ENCODE measurements at regions not wholly inside any gene's neighbourhood (a gene's known extent, or its start where the extent isn't known, plus 50 kb on each side); places are given as distances from the start of the nearest gene placed in this dataset.
"Not testable (repeated sequence)": the region's sequence is repeated elsewhere in the genome, so short reads cannot be mapped to it uniquely, and the experiment has no call there.

DNA sequence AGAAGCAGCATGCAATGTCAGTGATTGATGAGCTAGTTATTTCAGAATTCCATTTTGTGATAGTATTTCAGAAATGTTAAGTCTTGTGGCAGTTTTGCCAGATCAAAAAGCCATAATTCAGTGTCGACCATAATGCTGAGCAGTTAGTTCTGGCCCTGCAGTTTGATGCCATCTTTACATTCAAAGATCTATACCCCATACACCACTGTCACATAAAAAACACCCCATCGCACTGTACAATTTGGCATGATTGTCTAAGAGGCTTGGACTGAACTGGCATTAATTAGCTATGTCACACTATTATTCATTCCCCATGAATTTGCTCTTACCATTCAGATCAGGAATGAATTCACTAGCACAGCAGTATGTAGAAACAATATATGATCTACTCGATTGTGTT, 127.7 kb upstream of the EPHA3 start:
- no peak for DNase-seq

DNA sequence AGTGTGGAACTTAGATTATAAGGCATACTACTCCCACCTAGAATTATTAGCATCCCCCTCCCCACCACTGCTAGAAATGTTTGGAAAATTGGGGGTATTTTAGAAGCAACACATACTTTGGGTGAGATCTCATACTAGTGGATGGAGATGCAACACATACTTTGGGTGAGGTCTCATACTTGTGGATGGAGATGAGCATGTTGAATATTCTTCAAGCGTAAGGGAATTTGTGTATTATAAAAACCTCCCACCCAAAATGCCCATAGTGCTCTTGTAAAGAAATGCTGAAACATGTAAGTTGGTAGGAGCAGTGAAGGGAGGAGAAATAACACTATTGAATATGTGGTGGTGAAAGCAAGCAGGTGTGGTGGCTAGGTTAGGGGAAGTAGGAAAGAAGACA, 124.0 kb upstream of the EPHA3 start:
- DNase-seq: no peak

DNA sequence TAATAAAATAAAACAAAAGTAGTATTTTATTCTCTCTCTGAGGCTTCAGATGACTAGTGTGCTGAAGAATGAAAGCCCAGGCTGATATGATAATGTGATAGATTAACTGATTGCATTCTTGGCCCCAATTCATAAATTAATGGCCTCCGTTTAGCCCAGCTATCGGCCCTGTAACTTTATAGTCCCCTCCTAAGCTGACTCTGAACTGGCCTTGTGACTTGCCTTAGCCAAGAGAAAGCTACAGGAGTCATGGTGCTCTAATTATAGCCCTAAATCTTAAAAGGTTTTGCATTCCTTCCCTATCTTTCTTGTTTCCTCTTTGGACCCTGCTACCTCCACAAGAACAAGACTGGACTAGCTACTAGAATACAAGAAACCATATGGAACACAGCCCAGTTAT, 123.2 kb upstream of the EPHA3 start:
- no peak for DNase-seq

DNA sequence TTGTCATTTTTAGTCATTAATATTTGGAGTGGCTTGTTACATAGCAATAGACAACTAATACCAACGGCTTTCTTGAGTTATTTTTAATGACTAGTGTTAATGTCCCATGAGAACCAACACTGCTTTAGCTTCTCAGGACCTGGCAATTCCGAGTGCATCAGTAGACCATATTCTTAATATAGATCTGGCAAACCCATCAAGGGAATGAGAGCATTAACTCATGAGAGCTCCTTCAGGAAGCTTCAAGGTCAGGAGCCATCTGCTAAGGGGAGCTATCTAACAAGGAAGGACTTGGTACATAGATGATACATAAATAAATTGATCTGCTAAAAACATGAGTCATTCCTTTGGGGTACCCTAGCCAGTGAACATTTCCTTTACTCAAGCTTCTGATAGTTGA, 122.6 kb upstream of the EPHA3 start:
- DNase-seq: no peak

DNA sequence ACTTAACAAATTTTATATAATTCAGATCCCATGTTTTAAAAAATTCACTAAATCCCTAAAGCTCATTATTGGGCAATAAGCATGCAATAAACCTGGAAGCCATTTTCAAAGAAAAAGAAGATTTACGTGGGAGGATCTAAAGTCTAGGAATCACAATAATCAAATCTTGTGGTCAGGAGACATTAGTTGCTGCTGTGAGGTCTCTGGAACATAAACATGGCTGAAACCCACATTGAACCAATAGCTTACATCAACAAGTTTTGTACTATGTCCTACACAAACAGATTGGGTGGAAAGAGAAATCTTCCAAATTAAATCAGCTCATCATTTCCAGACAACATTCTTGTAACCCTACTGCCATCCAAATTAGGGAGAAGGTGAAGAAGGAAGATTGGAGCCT, 121.9 kb upstream of the EPHA3 start:
- DNase-seq: no peak

DNA sequence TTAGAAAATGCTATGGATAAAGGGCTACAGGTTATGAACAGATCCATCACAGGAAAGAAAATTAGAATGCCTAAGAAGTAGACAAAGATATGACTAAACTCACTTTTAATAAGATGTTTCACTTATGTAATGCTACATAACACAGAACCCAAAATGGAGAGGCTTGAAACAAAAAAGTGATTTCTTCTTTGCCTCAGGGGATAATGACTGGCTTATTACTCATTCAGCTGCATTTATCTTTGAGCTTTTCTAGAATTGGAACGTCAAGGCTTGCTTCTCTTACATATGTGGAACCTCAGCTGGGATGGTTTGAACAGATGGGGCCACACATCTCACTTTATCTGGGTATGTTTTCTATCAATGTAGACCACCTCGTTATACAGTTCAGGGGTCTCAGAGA, 120.6 kb upstream of the EPHA3 start:
- no peak for DNase-seq

DNA sequence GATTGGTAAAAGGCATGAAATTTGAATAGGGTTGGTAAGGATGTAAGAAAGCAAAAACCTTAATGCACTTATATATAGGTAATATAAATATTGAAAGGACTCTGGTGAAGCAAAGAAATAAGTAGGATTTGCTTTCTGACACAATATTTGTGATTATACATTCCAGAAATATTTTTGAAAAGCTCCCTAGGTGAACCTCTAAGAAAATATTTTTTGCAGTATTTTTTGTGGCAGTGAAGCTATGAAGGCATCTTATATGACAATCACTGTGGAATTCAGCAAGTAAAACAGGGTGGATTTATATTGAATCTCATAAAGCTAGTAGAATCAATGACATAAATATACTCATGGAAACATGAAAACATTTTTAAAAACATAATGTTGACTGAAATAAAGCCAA, 119.6 kb upstream of the EPHA3 start:
- DNase-seq: no peak

DNA sequence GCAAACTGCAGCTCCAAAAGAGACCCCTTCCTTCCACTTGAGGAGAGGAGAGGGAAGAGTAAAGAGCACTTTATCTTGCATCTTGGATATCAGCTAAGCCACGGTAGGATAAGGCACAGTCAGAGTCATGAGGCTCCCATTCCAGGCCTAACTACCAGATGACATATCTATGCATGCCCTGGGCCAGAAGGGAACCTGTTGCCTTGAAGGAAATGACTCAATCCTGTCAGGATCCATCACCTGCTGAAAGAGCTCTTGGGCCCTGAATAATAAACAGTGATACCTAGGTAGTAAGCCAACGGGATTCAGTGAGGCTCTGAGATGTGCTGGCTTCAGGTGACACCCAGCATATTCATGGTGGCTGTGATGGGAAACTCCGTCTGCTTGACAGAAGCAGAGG, 118.5 kb upstream of the EPHA3 start:
- no peak for DNase-seq

DNA sequence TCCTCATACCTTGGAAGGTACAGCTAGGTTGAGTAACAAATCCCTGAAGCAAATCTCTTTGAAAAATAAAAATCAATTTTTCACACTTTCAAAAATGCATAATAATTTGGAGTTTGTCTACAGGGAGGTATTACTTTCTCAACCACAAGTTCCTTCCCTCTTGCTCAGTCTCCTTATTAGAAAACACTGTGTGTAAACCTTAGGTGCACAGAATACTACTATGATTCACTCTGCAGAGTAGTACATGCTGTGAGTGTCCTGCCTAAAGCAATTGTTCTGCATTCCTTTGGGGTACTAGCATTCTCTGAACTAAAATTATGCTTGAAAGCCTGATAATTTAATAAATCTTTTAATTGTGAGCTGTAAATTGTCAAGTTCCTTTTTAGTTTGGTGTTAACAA, 115.9 kb upstream of the EPHA3 start:
- DNase-seq: no peak

DNA sequence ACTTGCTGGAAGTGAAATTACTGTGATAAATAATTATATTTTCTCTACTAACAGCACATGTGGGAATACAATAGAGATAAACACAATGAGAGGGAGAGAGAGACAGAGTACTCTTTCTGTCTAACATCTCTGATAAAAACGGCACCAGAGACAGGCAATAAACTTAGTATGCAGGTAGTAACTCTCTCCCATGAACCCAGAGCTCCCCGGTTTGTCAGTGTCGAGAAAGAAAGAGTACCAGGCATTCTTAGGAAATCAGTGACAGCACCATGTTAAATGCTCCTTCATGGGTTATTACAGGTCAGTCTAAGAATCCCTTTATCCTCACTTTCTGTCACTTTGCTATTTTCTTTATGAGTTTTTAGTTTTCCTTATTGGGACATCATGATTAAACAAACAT, 110.7 kb upstream of the EPHA3 start:
- DNase-seq: no peak

DNA sequence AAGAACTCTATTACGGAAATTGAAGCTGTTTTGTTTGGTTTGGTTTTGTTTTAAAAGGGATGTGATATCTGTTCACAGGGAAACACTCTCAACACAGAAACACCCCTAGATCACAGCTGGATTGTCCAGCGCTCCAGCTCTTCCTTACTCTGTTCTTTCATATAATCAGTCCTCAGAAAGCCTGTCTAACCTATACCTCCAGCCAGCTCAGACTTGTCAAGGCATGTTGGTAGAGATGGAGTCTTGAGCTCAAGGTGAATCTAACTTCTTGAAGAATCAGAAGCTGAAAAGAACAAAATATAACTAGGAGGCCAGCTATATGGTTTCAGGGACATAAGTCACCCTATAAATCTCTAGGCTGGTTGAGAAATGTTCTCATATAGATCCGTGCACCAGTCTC, 110.2 kb upstream of the EPHA3 start:
- no peak for DNase-seq

DNA sequence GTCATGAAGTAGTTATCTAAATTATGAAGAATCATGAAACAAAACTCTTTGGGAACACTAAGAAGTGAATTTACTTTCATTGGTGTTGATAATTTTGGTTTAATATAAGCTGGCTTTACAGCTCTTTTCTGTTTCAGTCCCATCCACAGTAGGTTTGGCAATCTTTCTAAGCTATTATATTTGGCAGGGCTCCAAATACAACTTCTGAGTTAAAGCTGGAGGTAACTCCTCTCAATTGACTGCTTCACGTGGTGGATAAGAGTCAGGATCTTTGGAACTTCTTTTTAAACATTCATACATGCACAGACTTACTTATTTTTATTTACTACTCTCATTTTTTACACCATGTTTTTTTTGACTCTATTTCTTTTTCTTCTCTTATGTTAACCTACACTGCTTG, 106.5 kb upstream of the EPHA3 start:
- no peak for DNase-seq

DNA sequence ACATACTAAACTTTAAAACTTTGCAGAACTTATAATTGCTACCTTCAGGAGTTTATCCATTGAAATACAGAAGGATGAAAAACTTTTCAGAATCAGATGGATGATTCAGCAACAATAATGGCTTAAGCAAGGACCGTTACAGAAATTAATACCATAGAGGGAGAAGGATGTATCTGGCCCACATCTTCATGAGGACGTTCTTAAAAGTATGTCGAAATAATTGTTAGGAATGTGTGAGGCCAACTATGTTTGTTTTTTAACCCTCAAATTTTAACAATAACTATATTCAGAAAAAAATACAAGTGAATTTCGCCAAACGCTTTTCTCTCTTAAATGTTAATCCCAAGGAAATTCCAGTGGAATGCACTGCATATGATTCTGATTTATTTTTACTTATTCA, 105.2 kb upstream of the EPHA3 start:
- no peak for DNase-seq

DNA sequence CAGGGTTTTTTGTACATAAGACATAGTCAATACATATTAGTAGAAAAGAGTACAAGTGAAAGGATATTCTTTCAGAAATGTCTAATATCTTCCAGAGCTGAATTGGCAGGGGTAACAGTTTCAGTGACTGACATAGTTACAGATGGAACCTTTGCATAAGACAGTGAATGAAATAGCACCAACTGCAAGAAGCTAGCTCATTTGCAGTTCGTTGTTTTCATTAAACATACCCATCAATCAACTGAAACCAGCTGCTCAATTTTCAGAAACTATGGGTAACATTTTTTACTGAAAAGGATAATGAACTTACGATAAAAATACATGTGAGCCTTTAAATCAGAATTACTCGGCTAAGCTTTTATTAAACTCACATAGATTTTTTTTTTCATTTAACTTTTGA, 93.9 kb upstream of the EPHA3 start:
- DNase-seq: no peak

DNA sequence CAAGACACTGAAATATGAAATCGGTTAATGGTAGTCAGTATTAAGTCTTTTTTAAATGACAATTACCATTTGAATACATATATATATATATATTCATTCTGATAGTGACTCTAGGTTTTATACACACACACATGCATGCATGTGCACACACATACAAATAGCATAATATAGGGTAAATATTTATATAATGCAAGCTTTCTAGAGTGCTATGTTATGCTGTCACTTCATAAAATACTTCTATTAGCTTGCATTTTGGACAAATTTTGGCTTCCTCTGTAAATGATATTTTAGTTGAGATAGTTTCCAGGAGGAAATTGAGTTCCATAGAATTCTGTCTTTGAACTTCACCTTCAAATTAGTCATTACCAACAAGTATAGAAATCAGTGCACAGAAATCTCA, 89.9 kb upstream of the EPHA3 start:
- no peak for DNase-seq

DNA sequence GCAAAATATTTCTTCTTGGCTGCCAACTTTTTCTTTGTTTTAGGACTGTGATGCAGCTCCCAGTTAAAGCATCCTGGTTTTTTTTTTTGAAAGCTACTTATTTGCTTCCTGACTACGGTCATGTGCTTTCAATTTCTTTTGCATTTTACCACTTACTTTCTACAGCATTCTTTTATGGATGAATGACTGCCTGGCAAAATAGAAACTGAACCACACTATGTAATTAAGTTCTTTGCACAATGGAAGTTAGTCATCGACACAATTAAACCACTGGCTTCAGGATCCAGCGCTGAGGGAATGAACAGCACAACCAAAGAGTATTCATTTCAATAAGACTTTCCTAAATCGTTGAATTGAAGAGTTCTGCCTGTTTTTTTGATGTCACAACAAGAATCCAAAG, 82.2 kb upstream of the EPHA3 start:
- no peak for DNase-seq

DNA sequence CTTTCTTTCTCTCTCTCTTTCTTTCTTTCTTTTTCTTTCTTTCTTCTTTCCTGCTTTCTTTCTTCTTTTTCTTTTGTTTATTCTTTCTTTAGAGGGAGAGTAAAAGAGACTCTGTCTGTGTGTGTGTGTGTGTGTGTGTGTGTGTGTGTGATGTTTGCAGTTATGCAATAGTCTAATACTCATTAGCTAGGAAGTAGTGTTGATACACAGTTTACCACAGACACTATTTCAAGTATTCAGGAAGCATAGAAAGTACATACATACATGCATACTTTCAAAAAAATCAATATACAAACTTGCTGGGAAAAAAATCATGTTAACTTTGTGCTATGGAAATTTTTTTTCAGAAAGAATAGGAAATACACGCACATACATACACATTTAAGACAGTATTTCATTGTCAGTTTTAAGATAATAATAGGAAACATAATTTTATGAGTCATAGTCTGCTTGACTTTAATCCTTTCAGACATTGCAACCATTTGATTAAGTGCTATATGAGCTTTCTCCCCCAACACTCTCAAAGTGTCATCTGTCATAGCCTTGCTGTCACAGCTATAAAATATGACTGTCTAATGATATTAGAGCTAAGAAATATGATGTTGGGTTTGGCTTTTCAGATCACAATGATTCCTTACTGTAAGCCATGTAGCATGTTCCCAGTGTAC, 74.9 kb upstream of the EPHA3 start:
- no peak for DNase-seq

DNA sequence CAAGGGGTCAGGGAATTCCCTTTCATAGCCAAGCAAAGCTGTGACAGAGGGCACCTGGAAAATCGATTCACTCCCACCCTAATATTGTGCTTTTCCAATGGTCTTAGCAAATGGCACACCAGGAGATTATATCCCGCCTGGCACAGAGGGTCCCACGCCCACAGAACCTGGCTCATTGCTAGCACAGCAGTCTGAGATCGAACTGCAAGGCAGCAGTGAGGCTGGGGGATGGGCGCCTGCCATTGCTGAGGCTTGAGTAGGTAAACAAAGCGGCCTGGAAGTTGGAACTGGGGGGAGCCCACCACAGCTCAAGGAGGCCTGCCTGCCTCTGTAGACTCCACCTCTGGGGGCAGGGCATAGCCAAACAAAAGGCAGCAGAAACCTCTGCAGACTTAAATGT, 72.7 kb upstream of the EPHA3 start:
- DNase-seq: not testable (repeated sequence)

DNA sequence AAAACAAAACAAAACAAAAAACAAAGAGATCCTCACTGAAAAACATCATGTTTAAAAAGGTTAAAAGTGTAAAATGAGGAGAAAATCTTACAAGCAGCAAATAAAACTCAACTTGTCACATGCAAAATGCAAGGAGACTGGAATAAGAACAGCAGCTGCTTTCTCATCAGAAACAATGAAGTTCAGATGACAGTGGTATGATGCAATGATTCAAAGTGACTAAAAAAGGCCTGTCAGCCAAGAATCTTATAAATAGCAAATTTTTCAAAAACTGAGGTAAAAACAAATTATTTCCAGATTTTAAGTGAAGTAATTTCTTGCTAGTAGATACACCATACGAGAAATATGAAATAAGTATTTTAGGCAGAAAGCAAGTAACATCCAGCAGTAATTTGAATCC, 68.6 kb upstream of the EPHA3 start:
- no peak for DNase-seq

DNA sequence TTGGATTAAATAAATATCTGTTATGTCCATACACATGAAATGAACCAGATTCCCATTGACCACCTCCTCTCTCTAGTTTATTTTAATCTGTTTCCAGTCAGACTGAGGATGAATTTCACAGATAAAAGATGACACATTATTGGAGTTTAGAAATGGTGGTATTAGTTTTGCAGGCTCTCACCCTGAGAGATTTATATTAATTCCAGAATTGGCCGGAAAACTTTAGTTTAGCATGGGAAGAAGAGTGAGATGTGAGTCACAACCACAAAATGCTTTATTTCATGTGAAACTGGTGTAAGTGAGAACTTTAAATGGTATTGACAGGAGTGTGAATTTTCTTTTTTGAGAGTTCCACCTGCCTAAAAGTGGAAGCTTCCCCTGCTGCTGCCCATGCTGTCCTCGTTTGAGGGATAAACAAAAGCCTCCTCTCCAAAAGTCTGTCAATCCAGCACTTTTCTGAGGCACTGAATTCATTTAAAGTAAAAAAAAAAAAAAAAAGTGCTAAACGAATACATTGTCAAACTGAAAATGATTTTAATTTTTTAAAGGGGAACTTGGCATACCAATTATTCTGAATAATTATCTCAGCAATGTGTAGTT, 65.1 kb upstream of the EPHA3 start:
- no peak for DNase-seq

DNA sequence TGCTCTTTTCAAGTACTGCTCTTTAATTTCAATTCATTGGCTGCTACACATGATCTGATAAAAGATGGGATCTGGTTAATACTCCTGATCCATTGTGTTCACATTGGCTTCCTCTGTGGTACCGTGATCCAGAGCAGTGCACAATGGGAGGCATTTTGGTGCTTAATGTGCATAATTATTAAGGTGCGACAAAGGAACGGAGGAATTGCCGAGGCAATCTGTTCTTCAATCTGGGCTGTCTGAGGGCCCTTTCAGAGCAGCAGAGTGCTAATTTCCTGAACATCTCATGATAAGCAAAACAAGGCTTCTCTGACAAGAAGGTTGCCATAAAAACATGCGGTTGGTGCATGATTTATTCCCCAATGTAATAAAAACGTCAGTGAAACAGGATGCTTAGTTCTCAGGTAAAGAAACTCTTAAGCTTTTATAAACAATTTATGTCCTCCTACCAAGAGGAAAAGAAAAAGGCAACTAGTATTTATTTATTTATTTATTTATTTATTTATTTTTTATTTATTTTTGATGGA, 64.0 kb upstream of the EPHA3 start:
- no peak for DNase-seq

DNA sequence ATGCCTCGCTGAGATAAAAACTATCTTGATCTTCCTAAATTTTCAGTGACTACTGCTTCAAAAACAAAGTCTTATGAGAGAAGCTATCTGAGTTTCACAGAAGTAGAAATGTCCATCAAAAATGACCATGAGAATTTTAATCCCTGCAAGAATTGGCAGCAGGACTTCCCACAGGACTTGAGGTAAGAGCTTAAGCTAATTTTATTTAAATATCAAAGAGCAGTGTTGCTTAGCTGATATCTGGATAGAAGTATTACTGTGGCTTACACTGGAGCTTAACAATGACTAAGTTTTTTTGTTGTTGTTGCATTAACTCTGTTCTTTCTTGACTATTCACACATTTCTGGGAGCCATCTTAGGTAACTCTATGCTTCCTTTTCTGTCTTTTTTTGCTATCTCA, 60.8 kb upstream of the EPHA3 start:
- no peak for DNase-seq

DNA sequence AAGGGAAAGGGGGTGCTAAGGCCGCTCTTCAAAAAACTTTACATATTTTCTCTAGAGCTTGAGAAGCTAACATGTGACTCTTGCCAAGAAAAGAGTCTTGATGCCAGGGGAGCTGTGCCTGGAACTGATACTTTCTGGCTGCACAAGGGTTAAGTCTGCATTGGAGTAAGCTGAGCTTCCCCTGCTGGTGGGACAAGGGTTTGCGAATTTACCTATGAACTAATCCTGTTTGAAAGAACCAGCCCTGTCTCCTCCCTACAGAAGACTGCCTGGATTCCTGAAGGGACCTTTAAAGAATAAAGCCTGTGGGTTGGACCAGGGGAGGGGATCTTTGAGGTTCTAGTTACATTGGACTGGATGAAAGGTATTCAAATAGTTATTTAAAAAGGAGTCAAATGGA, 58.3 kb upstream of the EPHA3 start:
- DNase-seq: no peak

DNA sequence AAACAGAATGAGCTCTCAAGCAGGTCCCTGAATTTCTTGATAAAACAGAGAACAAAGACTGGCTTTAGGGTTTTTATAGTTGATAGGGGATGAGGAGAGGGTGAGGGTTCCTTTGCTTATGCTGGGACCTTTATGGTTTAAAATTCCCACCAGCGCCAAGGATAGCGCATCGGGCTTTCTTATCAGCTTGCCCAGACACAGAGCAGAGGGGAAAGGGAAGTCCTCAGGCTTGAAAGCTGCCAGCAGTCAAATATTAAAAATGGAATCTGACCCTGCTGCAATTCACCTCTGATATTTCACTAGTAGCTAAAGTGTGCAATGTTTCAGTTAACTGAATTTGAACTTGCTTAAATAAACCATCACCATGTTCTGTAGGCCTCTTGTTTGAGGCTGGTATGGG, 55.0 kb upstream of the EPHA3 start:
- DNase-seq: no peak

DNA sequence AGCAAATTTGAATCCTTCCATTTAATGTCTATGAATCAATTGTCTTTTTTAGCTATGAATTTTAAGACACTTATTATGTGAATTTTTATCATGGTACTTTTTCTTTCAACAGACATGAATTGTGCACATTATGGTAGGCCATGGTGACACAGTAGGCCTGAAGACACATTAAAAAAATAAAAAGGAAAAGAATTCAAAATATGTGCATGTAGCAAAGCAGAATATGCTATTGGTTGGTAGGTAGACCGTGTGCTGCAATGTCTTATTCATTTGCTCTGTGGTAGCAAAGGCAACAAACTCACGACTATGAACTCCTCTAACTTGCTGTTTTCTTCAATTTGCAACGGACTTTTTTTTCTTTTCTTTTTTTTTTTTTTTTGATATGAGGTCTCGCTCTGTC, 50.0 kb upstream of the EPHA3 start:
- no peak for DNase-seq

Measured in CD4-positive, alpha-beta T cell treated with Interferon gamma for 1 hour (primary cell).